NCI-H128 (cell line): ENCODE measurements at regions not wholly inside any gene's neighbourhood (a gene's known extent, or its start where the extent isn't known, plus 50 kb on each side); places are given as distances from the start of the nearest gene placed in this dataset.

Experiments used
- DNase-seq: peaks from one replicate; lab custom pipeline; 2025; ENCODE audit not compliant: unreplicated experiment; lab: John Stamatoyannopoulos, UW

GRCh38 chr13:71090990-71091389 is 776.0 kb downstream of the DACH1 start:
- no peak for DNase-seq

- DNase-seq, result no peak
These were observed 777.9 kb downstream of the DACH1 start for GRCh38 chr13:71089056-71089455.

GRCh38 chr13:71087432-71087831 is 779.6 kb downstream of the DACH1 start:
- DNase-seq, result no peak

- no peak for DNase-seq
These were observed 780.0 kb downstream of the DACH1 start for GRCh38 chr13:71087006-71087405.

- no peak for DNase-seq
These were observed 784.4 kb downstream of the DACH1 start for GRCh38 chr13:71082631-71083030.

GRCh38 chr13:71079638-71080037 is 787.4 kb downstream of the DACH1 start:
- DNase-seq, result no peak

GRCh38 chr13:71068041-71068440 is 799.0 kb downstream of the DACH1 start:
- no peak for DNase-seq

- no peak for DNase-seq
These were observed 799.7 kb downstream of the DACH1 start for GRCh38 chr13:71067165-71067815.

GRCh38 chr13:71056581-71056980 is 810.4 kb downstream of the DACH1 start:
- DNase-seq, result no peak

GRCh38 chr13:71055644-71056043 is 811.4 kb downstream of the DACH1 start:
- DNase-seq, result no peak

- DNase-seq, result no peak
These were observed 812.0 kb downstream of the DACH1 start for GRCh38 chr13:71055047-71055446.

- no peak for DNase-seq
These were observed 812.6 kb downstream of the DACH1 start for GRCh38 chr13:71054358-71054757.

GRCh38 chr13:71051573-71051972 is 815.4 kb downstream of the DACH1 start:
- DNase-seq, result no peak

- no peak for DNase-seq
These were observed 820.5 kb downstream of the DACH1 start for GRCh38 chr13:71046360-71047079.

GRCh38 chr13:71045101-71045500 is 821.9 kb downstream of the DACH1 start:
- DNase-seq, result no peak

GRCh38 chr13:71039440-71039839 is 827.6 kb downstream of the DACH1 start:
- DNase-seq, result no peak

GRCh38 chr13:71034018-71034417 is 833.0 kb downstream of the DACH1 start:
- no peak for DNase-seq

- no peak for DNase-seq
These were observed 834.0 kb downstream of the DACH1 start for GRCh38 chr13:71033026-71033425.

- no peak for DNase-seq
These were observed 836.2 kb downstream of the DACH1 start for GRCh38 chr13:71030784-71031183.

GRCh38 chr13:71028884-71029283 is 838.1 kb downstream of the DACH1 start:
- no peak for DNase-seq

- no peak for DNase-seq
These were observed 845.1 kb downstream of the DACH1 start for GRCh38 chr13:71021825-71022422.

- no peak for DNase-seq
These were observed 848.0 kb downstream of the DACH1 start for GRCh38 chr13:71018995-71019394.
